HepG2 (cell line): ENCODE measurements at regions not wholly inside any gene's neighbourhood (a gene's known extent, or its start where the extent isn't known, plus 50 kb on each side); places are given as distances from the start of the nearest gene placed in this dataset.

ENCODE experiments used
- ATAC-seq: fragments of 200-7000 bp; cut with Tn5 transposase; 3 replicates; pipeline ENCODE4 v1.9.1; 2020; ENCODE audit warnings: mild to moderate bottlenecking, moderate library complexity
- BruUV-seq: library from RNA; stranded (reverse); fragments of 400-500 nt; replicated peaks from 2 replicates; lab custom pipeline; 2021; lab: Mats Ljungman, UMichigan
- CTCF ChIA-PET: fragments of 300-600 bp; formaldehyde crosslinking; extraction: SDS; loops from one replicate; lab custom pipeline; 2021; ENCODE audit warnings: low total read pairs, inconsistent platforms, low intra/inter-chr PET ratio; lab: Yijun Ruan, JAX
- POLR2A ChIA-PET: fragments of 350-600 bp; sonication (Branson Sonifier 250); formaldehyde crosslinking; loops from one replicate; lab custom pipeline; 2020; ENCODE audit warnings: antibody characterized with exemption, inconsistent platforms; lab: Yijun Ruan, JAX
- DNase-seq: peaks from one replicate; pipeline ENCODE4 v3.0.0-alpha.2; 2015; ENCODE audit warnings: low spot score
- FAIRE-seq: peaks from 3 replicates; lab custom pipeline; 2011; peaks lifted over from hg19 to GRCh38; lab: Jason Lieb, UNC
- H2AFZ ChIP-seq: one replicate; pipeline ENCODE4 v1.6.1; 2011; ENCODE audit warnings: low read length, inconsistent platforms
- H3K27ac ChIP-seq: fragments of 300-600 bp; 3 replicates; pipeline ENCODE4 v1.8.0; 2011; ENCODE audit warnings: mixed run types, mild to moderate bottlenecking, mixed read lengths, low read length, inconsistent platforms; ENCODE audit not compliant: insufficient read depth; ENCODE audit errors: extremely low read length
- H3K27me3 ChIP-seq, 2 experiments: fragments of 200-600 bp in 1 of 2; 2 replicates in 1 of 2; 3 replicates in 1 of 2; pipeline versions ENCODE4 v1.6.0 to v1.8.0; 2011; ENCODE audit warnings: low read length in 2 of 2, mild to moderate bottlenecking in 2 of 2, moderate library complexity in 2 of 2, inconsistent platforms in 1 of 2; ENCODE audit not compliant: insufficient read depth in 2 of 2, control insufficient read depth in 1 of 2
- H3K36me3 ChIP-seq, 2 experiments: fragments of 200-600 bp in 1 of 2; replicated peaks in 1 of 2; 2 replicates in 1 of 2; 3 replicates in 1 of 2; pipeline versions ENCODE4 v1.5.1 to v1.8.0; 2011; ENCODE audit warnings: low read length in 2 of 2, inconsistent platforms in 1 of 2; ENCODE audit not compliant: insufficient read depth in 2 of 2, control insufficient read depth in 1 of 2
- H3K4me1 ChIP-seq: 2 replicates; pipeline ENCODE4 v1.5.1; 2012; ENCODE audit warnings: low read length, inconsistent platforms; ENCODE audit not compliant: insufficient read depth
- H3K4me2 ChIP-seq: 2 replicates; pipeline ENCODE4 v1.6.0; 2011; ENCODE audit warnings: low read depth, low read length, inconsistent platforms
- H3K4me3 ChIP-seq, 3 experiments: fragments of 200-600 bp in 1 of 3; sonication (generic), shearing (Covaris generic) in 1 of 3; replicated peaks in 1 of 3; 2 replicates each; pipeline ENCODE4 v1.5.1; 2011 to 2016; ENCODE audit warnings: low read length in 3 of 3, inconsistent platforms in 2 of 3, low read depth in 2 of 3, mild to moderate bottlenecking in 2 of 3, control low read depth in 1 of 3, mixed read lengths in 1 of 3; ENCODE audit not compliant: insufficient read depth in 1 of 3
- H3K79me2 ChIP-seq: one replicate; pipeline ENCODE4 v1.6.1; 2011; ENCODE audit warnings: low read length, inconsistent platforms; ENCODE audit not compliant: insufficient read depth
- H3K9ac ChIP-seq: 2 replicates; pipeline ENCODE4 v1.6.0; 2011; ENCODE audit warnings: mild to moderate bottlenecking, low read depth, low read length, inconsistent platforms; ENCODE audit not compliant: insufficient read depth
- H3K9me3 ChIP-seq: 2 replicates; pipeline ENCODE4 v1.5.1; 2012; ENCODE audit warnings: mild to moderate bottlenecking, low read length
- H4K20me1 ChIP-seq: 2 replicates; pipeline ENCODE4 v1.6.0; 2011; ENCODE audit warnings: inconsistent platforms, mild to moderate bottlenecking, low read length, moderate library complexity; ENCODE audit not compliant: insufficient read depth
- CREB1 ChIP-seq, 2 experiments: fragments of 450-650 bp in 1 of 2; IDR thresholded peaks; 2 replicates each; pipeline ENCODE4 v1.6.1; 2016 to 2017; ENCODE audit warnings: control low read depth in 1 of 2, mild to moderate bottlenecking in 1 of 2, missing compliant biosample characterization in 1 of 2, missing genetic modification characterization in 1 of 2
- JUN ChIP-seq: sonication (generic); formaldehyde crosslinking; IDR thresholded peaks from 2 replicates; pipeline ENCODE4 v1.4.0; 2020; ENCODE audit warnings: mild to moderate bottlenecking, missing genetic modification reagents
- MBD4 ChIP-seq: IDR thresholded peaks from 2 replicates; pipeline ENCODE4 v1.6.1; 2012; ENCODE audit warnings: low read length, inconsistent platforms, borderline replicate concordance
- SATB2 ChIP-seq: sonication (generic); formaldehyde crosslinking; IDR thresholded peaks from 2 replicates; pipeline ENCODE4 v1.5.0; 2020; ENCODE audit warnings: missing genetic modification reagents
- SP5 ChIP-seq: IDR thresholded peaks from 2 replicates; pipeline ENCODE4 v1.6.1; 2016; ENCODE audit warnings: low read depth, borderline replicate concordance
- ZNF224 ChIP-seq: sonication (generic); formaldehyde crosslinking; IDR thresholded peaks from 2 replicates; pipeline ENCODE4 v1.5.0; 2020; ENCODE audit warnings: mild to moderate bottlenecking, missing genetic modification reagents
- ZNF713 ChIP-seq: sonication (generic); formaldehyde crosslinking; IDR thresholded peaks from 2 replicates; pipeline ENCODE4 v1.4.0; 2020; ENCODE audit warnings: mild to moderate bottlenecking, missing genetic modification reagents
- WGBS: methylation state at CpG from one replicate; pipeline ENCODE4 v1.1.6; 2017; ENCODE audit warnings: low lambda C conversion rate; 5-methylcytosine and 5-hydroxymethylcytosine counted together
- in situ Hi-C: cut with HindIII; loops from 2 replicates; pipeline ENCODE4 v1.10.0; 2017; ENCODE audit warnings: low pct_unique_long_range_greater_than_20kb; ENCODE audit not compliant: extremely low pct_ligation_motif_present
- intact Hi-C: fragments of 100-400 bp; cut with micrococcal nuclease; formaldehyde crosslinking; loops from one replicate; pipeline ENCODE4 v1.10.0; 2022; ENCODE audit not compliant: unreplicated experiment
- TF ChIP-seq, protein P1 (sequence below): sonication (generic); formaldehyde crosslinking; IDR thresholded peaks from 2 replicates; pipeline ENCODE4 v1.8.0; 2022; ENCODE audit warnings: missing genetic modification reagents, mild to moderate bottlenecking, moderate library complexity, borderline replicate concordance
- TF ChIP-seq, protein P2 (sequence below): sonication (generic); formaldehyde crosslinking; IDR thresholded peaks from 2 replicates; pipeline ENCODE4 v1.5.0; 2020; ENCODE audit warnings: missing genetic modification reagents
- TF ChIP-seq, protein P3 (sequence below): sonication (generic); formaldehyde crosslinking; IDR thresholded peaks from 2 replicates; pipeline ENCODE4 v1.9.0; 2021; ENCODE audit warnings: mild to moderate bottlenecking, missing genetic modification reagents
- TF ChIP-seq, protein P4 (sequence below): sonication (generic); formaldehyde crosslinking; IDR thresholded peaks from 2 replicates; pipeline ENCODE4 v1.4.0; 2020; ENCODE audit warnings: missing genetic modification reagents
- TF ChIP-seq, protein P5 (sequence below): sonication (generic); formaldehyde crosslinking; IDR thresholded peaks from 2 replicates; pipeline ENCODE4 v1.5.1; 2020; ENCODE audit warnings: mild to moderate bottlenecking, missing genetic modification reagents, moderate library complexity

DNA sequence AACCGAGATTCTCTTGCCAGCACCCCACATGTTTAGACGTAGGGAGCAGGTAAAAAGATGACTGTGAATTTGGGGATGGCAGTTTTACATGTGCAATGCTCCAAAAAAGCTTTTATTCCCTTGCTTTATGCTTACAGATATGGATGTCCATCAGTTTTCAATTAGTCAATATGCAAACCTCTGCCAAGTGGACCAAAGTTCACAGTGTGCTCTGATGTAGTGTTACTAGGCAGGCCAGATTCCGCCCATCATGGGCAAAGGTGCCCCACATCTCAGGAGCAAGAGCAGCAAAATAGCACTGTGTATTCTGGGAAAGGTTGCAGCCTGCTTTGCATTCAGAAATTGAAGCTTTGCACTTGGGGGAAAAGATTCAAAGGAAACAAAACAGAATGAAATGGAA, 329.7 kb upstream of the ZEB2 start:
- Histone ChIP-seq H3K4me2 (no peak overlapping the region), H3K79me2 (no peaks in the 10 kb centered on the region), H3K9ac (no peak overlapping the region), H3K27me3 (no peaks in the 10 kb centered on the region), H2AFZ (no peak overlapping the region), H3K9me3 (no peaks in the 10 kb centered on the region), H3K4me3 (no peak overlapping the region), H3K36me3 (no peaks in the 10 kb centered on the region), H3K27ac (no peak overlapping the region), H3K4me1 (no peaks in the 10 kb centered on the region), H4K20me1 (no peaks in the 10 kb centered on the region)
- DNase-seq = no peak
- ChIA-PET POLR2A (no interaction called here), CTCF (no interaction called here)
- BruUV-seq = no TSS peak
- no peak for FAIRE-seq
- in situ Hi-C loops (no loop called here), intact Hi-C loops (no loop called here)
- ATAC-seq = no peak
- 3% methylated on average over 3 of the region's 3 CpGs for WGBS
- TF ChIP-seq ZNF713 (CRISPR knock-in tag) (no peak), ZNF224 (no peak), MBD4 (no peak), CREB1 (IDR thresholded peaks at IDR 0.05) (no peak), CREB1 (CRISPR knock-in tag; IDR thresholded peaks at IDR 0.05) (no peak), SP5 (CRISPR knock-in tag) (no peak), SATB2 (no peak), JUN (no peak)
- TF ChIP-seq, protein P1, sequence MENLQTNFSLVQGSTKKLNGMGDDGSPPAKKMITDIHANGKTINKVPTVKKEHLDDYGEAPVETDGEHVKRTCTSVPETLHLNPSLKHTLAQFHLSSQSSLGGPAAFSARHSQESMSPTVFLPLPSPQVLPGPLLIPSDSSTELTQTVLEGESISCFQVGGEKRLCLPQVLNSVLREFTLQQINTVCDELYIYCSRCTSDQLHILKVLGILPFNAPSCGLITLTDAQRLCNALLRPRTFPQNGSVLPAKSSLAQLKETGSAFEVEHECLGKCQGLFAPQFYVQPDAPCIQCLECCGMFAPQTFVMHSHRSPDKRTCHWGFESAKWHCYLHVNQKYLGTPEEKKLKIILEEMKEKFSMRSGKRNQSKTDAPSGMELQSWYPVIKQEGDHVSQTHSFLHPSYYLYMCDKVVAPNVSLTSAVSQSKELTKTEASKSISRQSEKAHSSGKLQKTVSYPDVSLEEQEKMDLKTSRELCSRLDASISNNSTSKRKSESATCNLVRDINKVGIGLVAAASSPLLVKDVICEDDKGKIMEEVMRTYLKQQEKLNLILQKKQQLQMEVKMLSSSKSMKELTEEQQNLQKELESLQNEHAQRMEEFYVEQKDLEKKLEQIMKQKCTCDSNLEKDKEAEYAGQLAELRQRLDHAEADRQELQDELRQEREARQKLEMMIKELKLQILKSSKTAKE = no peak
- TF ChIP-seq, protein P2, sequence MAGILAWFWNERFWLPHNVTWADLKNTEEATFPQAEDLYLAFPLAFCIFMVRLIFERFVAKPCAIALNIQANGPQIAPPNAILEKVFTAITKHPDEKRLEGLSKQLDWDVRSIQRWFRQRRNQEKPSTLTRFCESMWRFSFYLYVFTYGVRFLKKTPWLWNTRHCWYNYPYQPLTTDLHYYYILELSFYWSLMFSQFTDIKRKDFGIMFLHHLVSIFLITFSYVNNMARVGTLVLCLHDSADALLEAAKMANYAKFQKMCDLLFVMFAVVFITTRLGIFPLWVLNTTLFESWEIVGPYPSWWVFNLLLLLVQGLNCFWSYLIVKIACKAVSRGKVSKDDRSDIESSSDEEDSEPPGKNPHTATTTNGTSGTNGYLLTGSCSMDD (CRISPR knock-in tag) = no peak
- TF ChIP-seq, protein P3, sequence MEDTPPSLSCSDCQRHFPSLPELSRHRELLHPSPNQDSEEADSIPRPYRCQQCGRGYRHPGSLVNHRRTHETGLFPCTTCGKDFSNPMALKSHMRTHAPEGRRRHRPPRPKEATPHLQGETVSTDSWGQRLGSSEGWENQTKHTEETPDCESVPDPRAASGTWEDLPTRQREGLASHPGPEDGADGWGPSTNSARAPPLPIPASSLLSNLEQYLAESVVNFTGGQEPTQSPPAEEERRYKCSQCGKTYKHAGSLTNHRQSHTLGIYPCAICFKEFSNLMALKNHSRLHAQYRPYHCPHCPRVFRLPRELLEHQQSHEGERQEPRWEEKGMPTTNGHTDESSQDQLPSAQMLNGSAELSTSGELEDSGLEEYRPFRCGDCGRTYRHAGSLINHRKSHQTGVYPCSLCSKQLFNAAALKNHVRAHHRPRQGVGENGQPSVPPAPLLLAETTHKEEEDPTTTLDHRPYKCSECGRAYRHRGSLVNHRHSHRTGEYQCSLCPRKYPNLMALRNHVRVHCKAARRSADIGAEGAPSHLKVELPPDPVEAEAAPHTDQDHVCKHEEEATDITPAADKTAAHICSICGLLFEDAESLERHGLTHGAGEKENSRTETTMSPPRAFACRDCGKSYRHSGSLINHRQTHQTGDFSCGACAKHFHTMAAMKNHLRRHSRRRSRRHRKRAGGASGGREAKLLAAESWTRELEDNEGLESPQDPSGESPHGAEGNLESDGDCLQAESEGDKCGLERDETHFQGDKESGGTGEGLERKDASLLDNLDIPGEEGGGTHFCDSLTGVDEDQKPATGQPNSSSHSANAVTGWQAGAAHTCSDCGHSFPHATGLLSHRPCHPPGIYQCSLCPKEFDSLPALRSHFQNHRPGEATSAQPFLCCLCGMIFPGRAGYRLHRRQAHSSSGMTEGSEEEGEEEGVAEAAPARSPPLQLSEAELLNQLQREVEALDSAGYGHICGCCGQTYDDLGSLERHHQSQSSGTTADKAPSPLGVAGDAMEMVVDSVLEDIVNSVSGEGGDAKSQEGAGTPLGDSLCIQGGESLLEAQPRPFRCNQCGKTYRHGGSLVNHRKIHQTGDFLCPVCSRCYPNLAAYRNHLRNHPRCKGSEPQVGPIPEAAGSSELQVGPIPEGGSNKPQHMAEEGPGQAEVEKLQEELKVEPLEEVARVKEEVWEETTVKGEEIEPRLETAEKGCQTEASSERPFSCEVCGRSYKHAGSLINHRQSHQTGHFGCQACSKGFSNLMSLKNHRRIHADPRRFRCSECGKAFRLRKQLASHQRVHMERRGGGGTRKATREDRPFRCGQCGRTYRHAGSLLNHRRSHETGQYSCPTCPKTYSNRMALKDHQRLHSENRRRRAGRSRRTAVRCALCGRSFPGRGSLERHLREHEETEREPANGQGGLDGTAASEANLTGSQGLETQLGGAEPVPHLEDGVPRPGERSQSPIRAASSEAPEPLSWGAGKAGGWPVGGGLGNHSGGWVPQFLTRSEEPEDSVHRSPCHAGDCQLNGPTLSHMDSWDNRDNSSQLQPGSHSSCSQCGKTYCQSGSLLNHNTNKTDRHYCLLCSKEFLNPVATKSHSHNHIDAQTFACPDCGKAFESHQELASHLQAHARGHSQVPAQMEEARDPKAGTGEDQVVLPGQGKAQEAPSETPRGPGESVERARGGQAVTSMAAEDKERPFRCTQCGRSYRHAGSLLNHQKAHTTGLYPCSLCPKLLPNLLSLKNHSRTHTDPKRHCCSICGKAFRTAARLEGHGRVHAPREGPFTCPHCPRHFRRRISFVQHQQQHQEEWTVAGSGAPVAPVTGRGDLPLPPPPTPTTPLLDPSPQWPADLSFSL = no peak
- TF ChIP-seq, protein P4, sequence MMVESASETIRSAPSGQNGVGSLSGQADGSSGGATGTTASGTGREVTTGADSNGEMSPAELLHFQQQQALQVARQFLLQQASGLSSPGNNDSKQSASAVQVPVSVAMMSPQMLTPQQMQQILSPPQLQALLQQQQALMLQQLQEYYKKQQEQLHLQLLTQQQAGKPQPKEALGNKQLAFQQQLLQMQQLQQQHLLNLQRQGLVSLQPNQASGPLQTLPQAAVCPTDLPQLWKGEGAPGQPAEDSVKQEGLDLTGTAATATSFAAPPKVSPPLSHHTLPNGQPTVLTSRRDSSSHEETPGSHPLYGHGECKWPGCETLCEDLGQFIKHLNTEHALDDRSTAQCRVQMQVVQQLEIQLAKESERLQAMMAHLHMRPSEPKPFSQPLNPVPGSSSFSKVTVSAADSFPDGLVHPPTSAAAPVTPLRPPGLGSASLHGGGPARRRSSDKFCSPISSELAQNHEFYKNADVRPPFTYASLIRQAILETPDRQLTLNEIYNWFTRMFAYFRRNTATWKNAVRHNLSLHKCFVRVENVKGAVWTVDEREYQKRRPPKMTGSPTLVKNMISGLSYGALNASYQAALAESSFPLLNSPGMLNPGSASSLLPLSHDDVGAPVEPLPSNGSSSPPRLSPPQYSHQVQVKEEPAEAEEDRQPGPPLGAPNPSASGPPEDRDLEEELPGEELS (CRISPR knock-in tag) = no peak
- TF ChIP-seq, protein P5, sequence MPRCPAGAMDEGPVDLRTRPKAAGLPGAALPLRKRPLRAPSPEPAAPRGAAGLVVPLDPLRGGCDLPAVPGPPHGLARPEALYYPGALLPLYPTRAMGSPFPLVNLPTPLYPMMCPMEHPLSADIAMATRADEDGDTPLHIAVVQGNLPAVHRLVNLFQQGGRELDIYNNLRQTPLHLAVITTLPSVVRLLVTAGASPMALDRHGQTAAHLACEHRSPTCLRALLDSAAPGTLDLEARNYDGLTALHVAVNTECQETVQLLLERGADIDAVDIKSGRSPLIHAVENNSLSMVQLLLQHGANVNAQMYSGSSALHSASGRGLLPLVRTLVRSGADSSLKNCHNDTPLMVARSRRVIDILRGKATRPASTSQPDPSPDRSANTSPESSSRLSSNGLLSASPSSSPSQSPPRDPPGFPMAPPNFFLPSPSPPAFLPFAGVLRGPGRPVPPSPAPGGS = no peak
